ENCODE measurements at regions not wholly inside any gene's neighbourhood (a gene's known extent, or its start where the extent isn't known, plus 50 kb on each side); places are given as distances from the start of the nearest gene placed in this dataset.
"Not testable (repeated sequence)": the region's sequence is repeated elsewhere in the genome, so short reads cannot be mapped to it uniquely, and the experiment has no call there.

DNA sequence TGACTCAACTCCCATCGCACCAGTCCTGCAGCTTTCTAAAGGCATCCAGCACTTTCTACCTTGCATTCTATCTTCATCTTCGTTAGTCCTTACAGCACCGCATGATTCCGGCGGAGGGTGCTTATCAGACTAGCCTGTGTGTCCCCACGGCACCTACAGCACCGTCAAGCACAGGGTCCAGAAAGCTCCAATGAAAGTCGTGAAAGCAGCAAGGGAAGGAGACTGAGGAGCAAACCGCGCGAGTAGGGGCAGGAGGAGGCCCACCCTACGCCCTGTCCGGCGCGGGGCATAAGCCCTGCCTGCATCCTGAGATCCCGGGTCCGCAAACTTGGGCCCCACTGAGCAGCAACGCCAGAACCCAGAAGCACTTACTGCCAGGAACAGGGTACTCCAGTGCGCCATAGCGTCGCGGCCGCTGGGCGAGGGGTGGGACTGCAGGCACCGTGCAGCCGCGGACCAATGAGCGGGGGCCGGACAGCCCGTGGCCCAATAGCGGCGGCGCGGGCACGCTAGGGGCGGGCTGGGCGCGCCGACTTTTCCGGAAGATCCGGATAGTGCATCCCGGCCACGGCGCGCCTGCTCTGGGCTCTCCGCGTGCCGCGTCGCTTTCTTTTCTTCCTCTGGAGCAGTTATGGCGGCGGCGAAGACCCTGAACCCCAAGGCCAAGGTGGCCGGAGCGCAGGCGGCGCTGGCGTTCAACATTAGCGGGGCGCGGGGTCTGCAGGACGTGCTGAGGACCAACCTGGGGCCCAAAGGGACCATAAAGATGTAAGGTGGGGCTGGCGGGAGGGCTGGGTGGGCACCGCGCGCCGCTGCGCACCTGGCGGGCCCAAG lies 122.1 kb upstream of the VKORC1L1 start:
- TF ChIP-seq, protein P1, sequence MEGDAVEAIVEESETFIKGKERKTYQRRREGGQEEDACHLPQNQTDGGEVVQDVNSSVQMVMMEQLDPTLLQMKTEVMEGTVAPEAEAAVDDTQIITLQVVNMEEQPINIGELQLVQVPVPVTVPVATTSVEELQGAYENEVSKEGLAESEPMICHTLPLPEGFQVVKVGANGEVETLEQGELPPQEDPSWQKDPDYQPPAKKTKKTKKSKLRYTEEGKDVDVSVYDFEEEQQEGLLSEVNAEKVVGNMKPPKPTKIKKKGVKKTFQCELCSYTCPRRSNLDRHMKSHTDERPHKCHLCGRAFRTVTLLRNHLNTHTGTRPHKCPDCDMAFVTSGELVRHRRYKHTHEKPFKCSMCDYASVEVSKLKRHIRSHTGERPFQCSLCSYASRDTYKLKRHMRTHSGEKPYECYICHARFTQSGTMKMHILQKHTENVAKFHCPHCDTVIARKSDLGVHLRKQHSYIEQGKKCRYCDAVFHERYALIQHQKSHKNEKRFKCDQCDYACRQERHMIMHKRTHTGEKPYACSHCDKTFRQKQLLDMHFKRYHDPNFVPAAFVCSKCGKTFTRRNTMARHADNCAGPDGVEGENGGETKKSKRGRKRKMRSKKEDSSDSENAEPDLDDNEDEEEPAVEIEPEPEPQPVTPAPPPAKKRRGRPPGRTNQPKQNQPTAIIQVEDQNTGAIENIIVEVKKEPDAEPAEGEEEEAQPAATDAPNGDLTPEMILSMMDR (IDR thresholded peaks at IDR 0.05; ENCODE audit: insufficient read depth in 1 of 2, low read depth in 1 of 2, low read length in 1 of 2, severe bottlenecking in 1 of 2, unreplicated experiment in 1 of 2) = no peak
- Mint-ChIP-seq H3K27ac (ENCODE audit: unreplicated experiment) (peak overlapping the region; percentile 89), H3K27me3 (ENCODE audit: insufficient read depth, unreplicated experiment) (no peaks in the 10 kb centered on the region), H3K4me3 (ENCODE audit: unreplicated experiment) (peak overlapping the region; percentile 90), H3K9me3 (ENCODE audit: unreplicated experiment) (no peaks in the 10 kb centered on the region), H3K4me1 (ENCODE audit: low read depth, unreplicated experiment) (peaks cover 4% of the 10 kb centered on the region), H3K36me3 (ENCODE audit: insufficient read depth, unreplicated experiment) (peaks cover 49% of the 10 kb centered on the region)
- DNase-seq = peak; percentile 90 to 95
- Histone ChIP-seq H3K9me3 (no peaks in the 10 kb centered on the region), H3K4me3 (ENCODE audit: low read depth, low read length) (peak overlapping the region; percentile 65), H3K4me1 (peaks cover 15% of the 10 kb centered on the region), H3K27me3 (replicated peaks; ENCODE audit: control insufficient read depth, insufficient read depth, low read length) (no peaks in the 10 kb centered on the region), H3K36me3 (ENCODE audit: control insufficient read depth, insufficient read depth, low read length) (no peaks in the 10 kb centered on the region; the same call in 1 of the 2 replicates)
- CTCF ChIA-PET = no interaction called here
- POLR2A ChIA-PET = interaction anchor here (0.9 kb wide), 1 partner anchor 743 kb away, joined by 3 read pairs; no protein-coding TSS in a partner anchor
- intact Hi-C loops (cut with micrococcal nuclease; ENCODE audit: unreplicated experiment) = loop anchor here (2.0 kb wide), 1 partner anchor 28 kb away; no protein-coding TSS in a partner anchor
- BruUV-seq (replicated peaks) = no TSS peak

DNA sequence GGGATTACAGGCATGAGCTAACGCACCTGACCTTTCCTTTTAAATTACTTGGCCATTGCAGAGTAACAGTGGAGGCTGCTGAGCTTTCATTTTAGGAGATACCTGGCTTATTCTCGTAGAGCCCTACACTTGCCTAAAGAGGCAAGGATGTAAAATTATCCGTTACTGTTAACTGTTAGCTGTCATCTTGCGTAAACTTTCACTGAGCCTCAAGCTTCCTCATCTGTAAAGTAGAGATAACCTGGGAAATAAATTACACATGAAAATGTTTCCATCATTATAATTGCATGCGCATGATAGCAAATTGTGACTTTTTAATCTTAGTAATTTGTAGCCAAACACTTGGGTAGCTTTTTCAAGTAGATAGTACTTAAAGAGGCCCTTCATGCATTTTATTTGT lies 118.8 kb upstream of the VKORC1L1 start:
- H3K9me3 Mint-ChIP-seq (ENCODE audit: unreplicated experiment); H3K27me3 Mint-ChIP-seq (ENCODE audit: insufficient read depth, unreplicated experiment); H3K4me3 Mint-ChIP-seq (ENCODE audit: unreplicated experiment); H3K27ac Mint-ChIP-seq (ENCODE audit: unreplicated experiment); H3K36me3 ChIP-seq (ENCODE audit: control insufficient read depth, insufficient read depth, low read length); H3K4me1 Mint-ChIP-seq (ENCODE audit: low read depth, unreplicated experiment); DNase-seq; CTCF ChIA-PET; POLR2A ChIA-PET; H3K4me1 ChIP-seq; H3K27me3 ChIP-seq (replicated peaks; ENCODE audit: control insufficient read depth, insufficient read depth, low read length); BruUV-seq (replicated peaks); H3K4me3 ChIP-seq (ENCODE audit: low read depth, low read length); intact Hi-C loops (cut with micrococcal nuclease; ENCODE audit: unreplicated experiment); H3K9me3 ChIP-seq: not testable (repeated sequence)
- H3K36me3 Mint-ChIP-seq (ENCODE audit: insufficient read depth, unreplicated experiment) = peaks cover 74% of the 10 kb centered on the region

DNA sequence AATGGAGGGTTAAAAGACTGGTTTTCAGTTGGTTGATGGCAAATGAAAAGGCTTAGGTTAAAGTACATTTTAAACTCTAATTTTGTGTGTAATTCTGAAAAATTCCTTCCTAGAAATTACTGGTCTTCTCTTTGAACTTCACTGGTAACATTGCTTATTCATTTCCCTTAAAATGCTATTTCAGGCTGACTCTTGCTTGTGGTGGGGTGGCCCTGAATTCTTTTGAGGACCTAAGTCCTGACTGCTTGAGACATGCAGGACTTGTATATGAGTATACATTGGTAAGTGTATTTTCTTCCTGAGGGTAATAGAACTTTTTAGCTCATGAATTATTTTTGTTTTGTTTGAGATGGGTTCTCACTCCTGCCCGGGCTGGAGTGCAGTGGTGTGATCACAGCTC lies 113.9 kb upstream of the VKORC1L1 start:
- DNase-seq; H3K4me3 Mint-ChIP-seq (ENCODE audit: unreplicated experiment); CTCF ChIA-PET; H3K36me3 ChIP-seq (ENCODE audit: control insufficient read depth, insufficient read depth, low read length); H3K27ac Mint-ChIP-seq (ENCODE audit: unreplicated experiment); H3K9me3 ChIP-seq; H3K4me3 ChIP-seq (ENCODE audit: low read depth, low read length); H3K9me3 Mint-ChIP-seq (ENCODE audit: unreplicated experiment); H3K27me3 ChIP-seq (replicated peaks; ENCODE audit: control insufficient read depth, insufficient read depth, low read length); POLR2A ChIA-PET; BruUV-seq (replicated peaks); H3K27me3 Mint-ChIP-seq (ENCODE audit: insufficient read depth, unreplicated experiment); intact Hi-C loops (cut with micrococcal nuclease; ENCODE audit: unreplicated experiment): not testable (repeated sequence)
- peaks cover 13% of the 10 kb centered on the region for H3K4me1 Mint-ChIP-seq (ENCODE audit: low read depth, unreplicated experiment)
- peaks cover 11% of the 10 kb centered on the region for H3K4me1 ChIP-seq
- peaks cover 73% of the 10 kb centered on the region for H3K36me3 Mint-ChIP-seq (ENCODE audit: insufficient read depth, unreplicated experiment)

DNA sequence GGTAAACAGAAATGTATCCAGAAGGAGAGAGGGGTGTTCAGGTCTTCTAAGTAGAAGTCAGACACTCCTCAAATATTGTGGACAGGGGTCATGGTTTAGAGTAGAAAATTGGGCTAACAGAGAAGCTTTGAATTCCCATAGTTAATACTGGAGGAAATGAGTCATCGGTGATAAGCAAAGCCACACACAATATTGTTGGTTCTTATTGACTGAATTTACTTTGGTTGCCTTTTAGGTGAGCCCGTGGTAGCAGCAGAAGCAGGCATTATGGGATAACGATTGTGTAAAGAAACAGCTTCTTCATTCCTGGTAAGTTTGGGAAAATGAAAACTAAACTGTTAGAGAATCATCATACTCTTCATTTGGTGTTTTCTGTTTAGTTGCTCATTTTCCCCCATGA lies 110.2 kb upstream of the VKORC1L1 start:
- BruUV-seq (replicated peaks); POLR2A ChIA-PET; intact Hi-C loops (cut with micrococcal nuclease; ENCODE audit: unreplicated experiment); H3K36me3 ChIP-seq (ENCODE audit: control insufficient read depth, insufficient read depth, low read length); H3K4me3 ChIP-seq (ENCODE audit: low read depth, low read length); DNase-seq; H3K27me3 Mint-ChIP-seq (ENCODE audit: insufficient read depth, unreplicated experiment); H3K27ac Mint-ChIP-seq (ENCODE audit: unreplicated experiment); H3K9me3 ChIP-seq; H3K9me3 Mint-ChIP-seq (ENCODE audit: unreplicated experiment); CTCF ChIA-PET; H3K27me3 ChIP-seq (replicated peaks; ENCODE audit: control insufficient read depth, insufficient read depth, low read length); H3K4me3 Mint-ChIP-seq (ENCODE audit: unreplicated experiment): not testable (repeated sequence)
- H3K4me1 ChIP-seq = peaks cover 11% of the 10 kb centered on the region
- H3K36me3 Mint-ChIP-seq (ENCODE audit: insufficient read depth, unreplicated experiment) = peaks cover 63% of the 10 kb centered on the region
- peaks cover 13% of the 10 kb centered on the region for H3K4me1 Mint-ChIP-seq (ENCODE audit: low read depth, unreplicated experiment)

DNA sequence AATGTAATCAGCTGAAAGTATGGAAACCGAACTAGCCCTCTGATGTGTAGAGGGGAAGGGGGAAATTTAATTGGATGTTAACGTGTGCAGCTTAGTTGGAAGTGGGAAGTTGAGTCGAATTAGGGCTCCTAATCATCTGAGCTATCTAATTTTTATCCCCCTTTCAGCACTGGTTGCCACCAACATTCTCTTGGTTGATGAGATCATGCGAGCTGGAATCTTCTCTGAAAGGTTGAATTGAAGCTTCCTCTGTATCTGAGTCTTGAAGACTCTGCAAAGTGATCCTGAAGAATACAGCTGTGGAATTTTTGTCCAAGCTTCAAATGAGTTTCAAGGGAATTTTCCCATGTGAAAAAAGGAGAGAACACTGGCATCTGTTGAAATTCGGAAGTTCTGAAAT lies 109.8 kb upstream of the VKORC1L1 start:
- intact Hi-C loops (cut with micrococcal nuclease; ENCODE audit: unreplicated experiment); H3K27ac Mint-ChIP-seq (ENCODE audit: unreplicated experiment); DNase-seq; POLR2A ChIA-PET; H3K9me3 Mint-ChIP-seq (ENCODE audit: unreplicated experiment); H3K27me3 Mint-ChIP-seq (ENCODE audit: insufficient read depth, unreplicated experiment); H3K27me3 ChIP-seq (replicated peaks; ENCODE audit: control insufficient read depth, insufficient read depth, low read length); H3K36me3 ChIP-seq (ENCODE audit: control insufficient read depth, insufficient read depth, low read length); H3K4me3 Mint-ChIP-seq (ENCODE audit: unreplicated experiment); H3K4me3 ChIP-seq (ENCODE audit: low read depth, low read length); H3K9me3 ChIP-seq; CTCF ChIA-PET: not testable (repeated sequence)
- H3K4me1 ChIP-seq = peaks cover 11% of the 10 kb centered on the region
- peaks cover 59% of the 10 kb centered on the region for H3K36me3 Mint-ChIP-seq (ENCODE audit: insufficient read depth, unreplicated experiment)
- TSS peak; percentile 17 for BruUV-seq (replicated peaks)
- peaks cover 13% of the 10 kb centered on the region for H3K4me1 Mint-ChIP-seq (ENCODE audit: low read depth, unreplicated experiment)

All from Caco-2 (cell line).